RPMI7951 (cell line): ENCODE measurements at regions not wholly inside any gene's neighbourhood (a gene's known extent, or its start where the extent isn't known, plus 50 kb on each side); places are given as distances from the start of the nearest gene placed in this dataset.
"Not testable (repeated sequence)": the region's sequence is repeated elsewhere in the genome, so short reads cannot be mapped to it uniquely, and the experiment has no call there.

Experiments used
- DNase-seq: peaks from one replicate; pipeline ENCODE4 v3.0.0-alpha.2; 2012; ENCODE audit warnings: low read depth

DNA sequence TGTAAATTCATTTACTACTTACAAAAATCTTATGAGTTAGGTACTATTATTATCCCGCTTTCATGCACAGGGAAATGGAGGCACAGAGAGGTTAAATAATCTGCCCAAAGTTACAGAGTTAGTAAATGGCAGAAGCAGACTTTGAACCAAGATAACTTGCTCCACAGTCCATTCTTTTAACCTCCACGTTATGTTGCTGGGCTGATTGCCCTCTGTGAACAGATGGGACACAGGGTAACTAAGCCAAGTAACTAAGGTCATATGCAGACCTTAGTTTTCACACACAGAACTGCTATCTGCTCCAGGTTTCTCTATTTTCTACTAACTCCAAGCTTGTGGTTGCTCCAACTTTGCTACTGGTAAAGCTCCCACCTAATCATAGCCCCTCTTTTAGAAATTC, 147.1 kb upstream of the IFNG-AS1 start:
- DNase-seq, result no peak

GRCh38 chr12:67843257-67843656, 146.0 kb upstream of the IFNG-AS1 start:
- no peak for DNase-seq

DNA sequence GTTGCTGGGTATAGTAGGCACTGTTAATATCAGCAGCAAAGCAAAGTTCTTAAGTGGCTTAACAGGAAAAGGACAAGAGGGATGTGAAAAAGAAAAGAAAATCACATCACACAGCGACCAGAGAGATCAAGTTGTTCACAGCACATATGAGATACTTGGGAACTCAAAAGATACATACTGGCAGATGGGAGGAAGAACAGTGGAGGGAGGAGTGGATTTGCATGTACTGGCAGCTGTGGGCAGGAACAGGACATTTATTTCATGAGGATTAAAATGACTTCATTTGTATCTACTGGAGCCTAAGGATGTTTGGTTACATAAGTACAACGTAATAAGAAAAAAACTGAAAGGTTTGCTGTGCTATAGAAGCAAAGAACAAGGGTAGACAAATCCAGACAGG, 136.5 kb upstream of the IFNG-AS1 start:
- no peak for DNase-seq

- DNase-seq, result peak; percentile 17
These were observed 136.0 kb upstream of the IFNG-AS1 start for GRCh38 chr12:67853204-67853603.

DNA sequence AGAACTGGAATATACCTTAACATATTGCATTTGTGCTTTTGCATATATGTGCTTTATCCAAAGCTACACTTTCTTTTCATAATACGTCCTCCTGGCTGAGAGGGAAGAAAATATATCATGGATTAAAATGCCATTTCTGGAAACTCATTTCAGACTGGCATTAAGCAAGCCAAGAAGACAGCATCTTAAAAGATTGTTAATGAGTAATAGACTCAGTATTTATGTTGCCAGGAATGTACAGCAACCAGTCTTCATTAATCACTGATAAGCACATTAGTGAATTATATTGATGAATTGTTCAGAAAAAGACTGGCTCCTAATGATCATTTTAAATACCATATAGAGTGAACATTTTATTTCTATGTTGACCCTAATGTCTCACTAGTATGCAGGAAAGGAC, 134.9 kb upstream of the IFNG-AS1 start:
- DNase-seq, result no peak

DNA sequence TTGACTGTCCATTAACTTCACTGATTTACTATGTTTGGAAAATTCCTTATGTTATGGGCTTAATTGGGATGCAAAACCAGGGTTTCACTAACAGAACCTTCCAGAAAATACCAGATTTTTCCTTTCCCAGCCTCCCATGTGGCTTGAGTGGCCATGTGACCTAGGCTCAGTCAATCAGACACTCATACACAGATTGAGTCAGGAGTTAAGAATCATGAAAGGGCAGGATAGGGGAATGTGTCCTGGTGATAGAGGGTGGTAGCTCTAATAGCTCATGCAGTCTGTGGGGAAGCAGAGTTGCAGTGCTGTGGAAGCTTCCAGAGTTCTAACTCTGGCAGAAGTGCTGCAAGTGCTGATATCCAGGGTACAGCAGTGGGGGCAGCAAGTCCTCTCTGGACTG, 134.1 kb upstream of the IFNG-AS1 start:
- no peak for DNase-seq

DNA sequence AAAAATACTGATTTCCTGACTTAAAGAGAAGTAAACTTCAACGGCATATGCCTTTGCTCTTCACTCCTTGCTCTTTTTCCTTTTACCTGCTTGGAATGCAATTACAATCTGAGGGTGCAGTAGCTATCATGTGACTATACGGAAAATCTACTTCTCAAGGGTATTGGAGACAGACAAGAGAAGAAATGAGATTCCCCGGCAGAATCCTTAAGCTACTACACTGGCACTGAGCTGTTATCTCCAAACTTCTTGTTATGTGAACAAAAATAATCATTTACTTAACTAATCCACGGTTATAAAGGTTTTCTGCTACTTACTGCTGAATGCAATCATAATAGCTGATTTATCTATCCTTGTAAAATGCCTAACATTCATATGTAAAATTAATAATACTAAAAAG, 118.0 kb upstream of the IFNG-AS1 start:
- DNase-seq, result no peak

DNA sequence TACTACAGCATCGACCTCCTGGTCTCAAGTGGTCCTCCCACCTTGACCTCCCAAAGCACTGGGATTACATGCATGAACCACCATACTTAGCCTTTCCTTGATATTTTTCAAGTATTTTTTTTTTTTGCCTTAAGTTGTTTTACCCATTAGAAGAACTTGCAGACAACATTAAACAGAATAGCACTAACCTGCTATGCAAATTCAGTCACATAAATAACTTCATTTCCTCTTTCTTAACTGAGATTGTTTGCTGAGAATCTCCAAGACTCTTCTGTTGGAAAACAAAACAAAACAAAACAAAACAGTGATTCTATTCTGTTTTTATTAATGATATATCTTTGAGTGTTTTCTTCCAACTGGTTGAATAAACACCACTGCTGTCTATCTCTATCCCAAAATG, 115.9 kb upstream of the IFNG-AS1 start:
- DNase-seq, result no peak

- no peak for DNase-seq
These were observed 112.8 kb upstream of the IFNG-AS1 start for GRCh38 chr12:67876305-67876915.

DNA sequence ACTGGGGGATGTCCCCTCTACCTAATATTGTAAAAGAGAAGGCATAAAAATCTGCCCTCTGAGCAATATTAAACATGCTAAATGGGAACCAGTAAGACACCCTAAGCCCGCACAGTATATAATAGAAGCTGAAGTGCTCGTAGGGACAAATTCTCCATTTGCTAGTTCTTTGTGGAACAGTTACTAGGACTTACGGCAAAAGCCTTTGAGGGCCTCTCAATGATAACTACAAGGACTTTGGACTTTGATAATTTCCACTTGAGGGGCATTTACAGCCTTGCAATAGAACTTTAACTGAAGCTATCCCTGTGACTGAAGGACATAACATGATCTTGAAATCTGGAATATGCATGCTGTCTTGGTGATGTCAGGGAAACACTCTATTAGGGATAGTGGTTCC, 111.5 kb upstream of the IFNG-AS1 start:
- no peak for DNase-seq

DNA sequence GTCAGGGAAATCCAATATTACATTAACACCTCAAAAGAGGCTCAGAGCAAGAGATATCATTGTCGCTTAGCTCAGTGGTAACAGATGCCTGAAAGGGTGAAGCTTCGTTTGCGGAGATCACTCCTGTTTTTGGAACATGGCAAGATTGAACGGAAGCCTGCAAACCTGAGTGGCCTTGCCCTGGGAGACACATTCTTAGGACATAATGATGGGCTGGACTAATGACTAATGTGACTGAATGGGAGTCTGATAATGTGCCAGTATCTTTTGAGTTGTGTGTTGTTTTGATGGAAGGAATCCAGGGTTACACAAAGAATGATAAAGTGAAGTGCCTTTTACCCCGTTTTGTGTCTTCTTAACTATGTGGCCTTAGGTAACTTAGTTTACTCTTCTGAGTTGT, 109.3 kb upstream of the IFNG-AS1 start:
- DNase-seq, result no peak

DNA sequence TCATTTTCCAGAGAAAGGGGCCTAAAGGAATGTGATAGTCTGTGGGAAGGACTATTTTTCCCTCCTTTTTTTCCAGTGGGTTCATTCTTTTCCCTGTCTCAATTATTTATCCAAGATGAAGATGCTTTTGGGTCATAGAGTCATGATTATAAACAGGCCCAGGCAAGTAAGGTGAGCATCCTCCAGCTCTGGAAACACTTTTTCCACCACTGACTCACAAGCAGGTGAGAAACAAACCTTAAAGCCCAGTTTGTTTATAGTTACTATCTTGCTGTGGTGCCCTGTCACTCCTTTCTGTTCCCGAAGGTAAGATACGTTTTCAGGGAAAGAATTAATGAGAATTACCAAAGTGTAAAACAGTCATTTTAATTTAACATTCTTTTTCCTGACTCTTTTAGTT, 107.7 kb upstream of the IFNG-AS1 start:
- DNase-seq, result no peak

GRCh38 chr12:67884596-67884995, 104.7 kb upstream of the IFNG-AS1 start:
- DNase-seq, result no peak

DNA sequence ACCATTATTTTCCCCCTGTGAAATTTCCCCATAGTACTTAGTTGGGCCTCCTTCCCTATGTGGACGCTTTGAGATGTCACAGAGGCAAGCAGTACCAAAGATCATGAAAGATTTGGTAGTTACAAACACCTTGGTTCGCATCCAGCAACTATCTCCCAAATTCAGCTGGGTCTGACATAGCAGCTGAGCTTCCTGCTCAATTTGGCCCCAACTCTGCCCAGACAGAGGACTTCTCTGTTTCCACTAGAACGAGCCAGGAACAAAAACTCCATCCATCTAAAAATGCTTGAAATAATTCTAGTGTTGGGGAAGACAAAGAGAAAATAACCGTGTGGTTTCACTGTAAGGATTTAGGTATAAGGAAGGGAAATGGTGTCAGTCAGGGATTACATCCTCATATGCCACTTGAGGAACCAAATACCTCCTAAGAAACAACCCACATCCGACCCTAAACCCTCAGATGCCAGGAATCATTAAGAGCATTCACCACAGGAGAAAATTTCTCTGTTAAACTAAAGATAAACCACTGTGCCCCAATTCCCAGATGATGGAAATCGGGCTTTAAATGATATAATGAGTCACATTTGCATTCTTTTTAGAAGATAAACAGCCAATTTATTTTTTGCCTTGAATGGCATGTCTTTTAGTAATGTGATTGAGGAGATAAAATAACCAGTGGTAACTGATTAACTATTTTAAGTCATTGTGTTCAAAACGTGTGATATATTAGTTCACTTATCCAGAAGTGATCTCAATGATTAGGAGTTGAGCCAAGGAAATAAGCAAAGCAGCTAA, 103.7 kb upstream of the IFNG-AS1 start:
- peak; percentile 29 for DNase-seq

GRCh38 chr12:67887065-67887464, 102.2 kb upstream of the IFNG-AS1 start:
- no peak for DNase-seq

DNA sequence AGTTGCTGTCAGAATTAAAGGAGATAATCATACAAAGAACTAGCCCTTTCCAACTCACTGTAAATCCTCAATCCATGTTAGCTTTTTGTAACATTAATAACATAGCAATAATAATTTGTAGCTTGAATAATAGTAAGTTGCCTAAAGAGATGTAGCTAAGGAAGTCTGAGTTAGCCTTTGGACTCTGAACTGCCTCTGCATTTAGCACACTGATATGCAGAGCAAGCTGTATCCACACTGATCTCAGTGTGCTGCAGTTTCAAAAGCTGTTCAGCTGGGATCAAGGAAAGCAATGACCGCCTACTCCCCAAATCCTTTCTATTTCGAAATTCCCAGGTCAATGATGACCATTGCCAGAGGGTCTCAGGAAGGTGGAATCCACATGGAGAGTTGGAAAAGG, 99.3 kb upstream of the IFNG-AS1 start:
- DNase-seq, result no peak

DNA sequence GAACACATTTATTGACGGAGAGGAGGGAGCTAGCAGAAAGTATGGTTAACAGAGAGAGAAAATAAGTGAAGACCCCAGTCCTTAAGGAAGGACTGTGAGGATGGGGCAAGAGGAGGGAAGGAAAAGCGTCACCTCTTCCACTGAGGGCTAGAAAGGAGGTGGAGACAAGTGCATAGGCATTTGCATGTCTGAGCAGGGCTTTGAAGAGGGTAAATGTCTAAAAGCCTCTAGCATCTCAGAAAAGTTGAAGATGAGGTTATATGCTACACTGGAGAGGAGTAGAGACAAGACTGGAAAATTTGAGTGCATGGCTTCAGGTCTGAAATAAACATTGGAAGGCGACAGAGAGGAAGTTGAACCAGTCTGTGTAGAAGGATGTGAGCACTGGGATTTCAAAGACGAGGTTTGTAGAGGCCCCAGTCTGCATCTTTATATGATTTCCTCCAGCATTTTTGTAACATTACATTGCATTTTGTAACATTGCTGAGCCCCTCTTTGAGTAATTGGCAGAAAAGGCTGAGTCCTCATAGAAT, 98.5 kb upstream of the IFNG-AS1 start:
- no peak for DNase-seq

DNA sequence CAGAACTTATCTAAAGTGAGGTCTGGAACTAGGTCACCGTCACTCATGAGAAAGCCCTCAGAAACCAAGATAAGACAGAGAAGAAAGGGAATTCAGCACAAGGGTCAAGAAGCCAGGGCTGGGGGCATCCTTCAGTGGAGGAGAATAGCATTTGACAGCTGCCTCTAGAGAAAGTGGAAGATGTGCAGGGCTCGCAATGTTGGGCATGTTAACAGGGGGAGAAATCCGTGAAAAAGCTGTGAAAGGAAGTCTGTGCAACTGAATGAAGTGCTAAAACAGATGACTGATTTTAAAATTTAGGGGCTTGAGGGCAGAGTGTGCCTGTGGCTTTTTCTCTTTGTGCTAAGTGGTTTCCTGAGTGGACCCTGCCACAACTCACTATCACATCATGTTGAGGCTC, 97.7 kb upstream of the IFNG-AS1 start:
- no peak for DNase-seq

- no peak for DNase-seq
These were observed 96.8 kb upstream of the IFNG-AS1 start for GRCh38 chr12:67892259-67893021.

DNA sequence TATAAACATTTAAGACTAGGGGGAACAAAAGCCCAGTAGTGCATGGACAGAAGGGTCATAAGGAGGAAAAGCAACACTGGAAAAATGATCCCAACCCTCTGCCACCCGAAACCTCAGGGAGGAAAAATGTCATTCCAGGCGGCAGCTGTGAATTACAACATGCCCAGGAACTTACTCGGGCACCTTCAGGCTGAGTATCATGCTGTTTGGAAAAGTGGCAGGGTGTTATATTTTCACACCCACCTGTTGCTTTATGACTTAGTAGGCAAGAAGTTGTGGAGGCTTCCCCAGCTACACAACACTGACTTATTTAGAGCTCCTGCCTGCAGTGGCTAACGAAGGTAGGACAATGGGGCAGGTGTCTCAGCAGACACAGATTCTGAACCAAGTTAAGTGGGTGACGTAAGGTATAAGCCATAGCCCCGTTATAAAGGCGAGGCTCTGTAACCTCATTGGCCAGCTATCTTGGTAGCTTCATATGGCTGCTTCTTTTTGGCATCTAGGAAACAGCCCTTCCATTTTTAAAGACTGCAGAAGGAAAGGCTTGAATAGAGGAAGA, 96.1 kb upstream of the IFNG-AS1 start:
- no peak for DNase-seq

DNA sequence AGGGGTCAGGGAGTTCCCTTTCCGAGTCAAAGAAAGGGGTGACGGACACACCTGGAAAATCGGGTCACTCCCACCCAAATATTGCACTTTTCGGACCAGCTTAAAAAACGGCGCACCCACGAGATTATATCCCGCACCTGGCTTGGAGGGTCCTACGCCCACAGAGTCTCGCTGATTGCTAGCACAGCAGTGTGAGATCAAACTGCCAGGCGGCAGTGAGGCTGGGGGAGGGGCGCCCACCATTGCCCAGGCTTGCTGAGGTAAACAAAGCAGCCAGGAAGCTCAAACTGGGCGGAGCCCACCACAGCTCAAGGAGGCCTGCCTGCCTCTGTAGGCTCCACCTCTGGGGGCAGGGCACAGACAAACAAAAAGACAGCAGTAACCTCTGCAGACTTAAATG, 88.8 kb upstream of the IFNG-AS1 start:
- not testable (repeated sequence) for DNase-seq

DNA sequence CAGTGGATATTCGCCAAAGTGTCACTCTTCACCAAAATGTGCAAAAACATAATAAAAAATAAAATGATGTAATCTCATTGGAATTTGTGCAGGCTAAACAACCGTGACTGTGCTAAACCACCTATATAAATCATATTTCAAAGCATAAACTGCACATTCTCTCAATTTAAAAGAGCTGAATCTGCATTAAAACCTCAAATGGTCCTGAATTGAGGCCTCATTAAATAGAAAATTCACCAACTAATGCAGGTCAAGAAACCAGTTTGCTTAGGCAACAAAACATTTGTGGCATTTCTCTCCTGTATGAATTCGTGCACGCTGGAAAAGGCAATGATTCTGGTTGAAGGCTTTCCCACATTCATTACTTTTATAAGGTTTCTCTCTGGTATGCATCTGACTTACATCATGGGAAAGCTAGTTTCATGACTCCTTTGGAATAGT, 80.1 kb upstream of the IFNG-AS1 start:
- DNase-seq, result peak; percentile 62
